HG02885 (cell line): ENCODE measurements at regions not wholly inside any gene's neighbourhood (a gene's known extent, or its start where the extent isn't known, plus 50 kb on each side); places are given as distances from the start of the nearest gene placed in this dataset.

Source experiments
- ATAC-seq: cut with Tn5 transposase; IDR thresholded peaks from one replicate; pipeline ENCODE4 v1.9.1; 2021; ENCODE audit warnings: mild to moderate bottlenecking; ENCODE audit not compliant: unreplicated experiment, poor library complexity

DNA sequence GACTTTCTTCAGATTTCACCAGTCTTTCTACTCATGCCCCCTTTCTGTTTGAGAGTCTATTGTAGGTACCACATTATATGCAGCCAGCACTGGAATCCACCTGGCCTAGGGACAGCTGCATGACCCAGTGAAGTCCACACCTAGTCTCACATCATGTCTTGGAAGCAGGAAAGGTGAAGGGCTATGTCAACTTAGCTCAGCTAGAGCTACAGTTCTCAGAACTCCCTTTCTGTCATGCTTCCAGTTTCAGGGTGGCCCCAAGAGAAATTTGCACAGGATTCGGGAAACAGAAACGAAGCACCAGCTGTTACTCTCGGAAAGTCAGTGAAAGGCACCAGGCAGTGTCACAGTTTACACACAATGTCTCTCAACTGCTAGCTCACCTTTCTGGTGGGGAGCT lies 51.6 kb upstream of the NLRP1 start:
- no peak for ATAC-seq

- no peak for ATAC-seq
These were observed 54.3 kb upstream of the NLRP1 start for GRCh38 chr17:5638596-5638995.

DNA sequence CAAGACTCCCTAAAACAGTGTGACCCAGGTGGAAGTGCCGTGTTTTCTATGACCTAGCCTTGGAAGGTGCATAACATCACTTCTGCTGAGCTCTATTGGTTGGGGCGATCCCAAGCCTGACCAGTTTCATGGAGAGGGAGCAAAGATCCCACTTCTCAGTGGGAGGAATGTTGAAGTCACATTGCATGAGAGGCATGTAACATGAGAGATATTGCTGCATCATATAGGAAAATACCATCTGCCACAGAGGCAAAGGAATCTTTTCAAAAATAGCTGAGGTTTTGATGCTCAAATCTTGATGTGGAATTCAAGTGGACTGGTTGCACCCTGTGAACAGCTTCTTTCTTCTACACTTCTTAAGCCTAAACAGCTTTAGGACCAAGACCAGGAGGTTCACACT lies 56.4 kb upstream of the NLRP1 start:
- no peak for ATAC-seq

DNA sequence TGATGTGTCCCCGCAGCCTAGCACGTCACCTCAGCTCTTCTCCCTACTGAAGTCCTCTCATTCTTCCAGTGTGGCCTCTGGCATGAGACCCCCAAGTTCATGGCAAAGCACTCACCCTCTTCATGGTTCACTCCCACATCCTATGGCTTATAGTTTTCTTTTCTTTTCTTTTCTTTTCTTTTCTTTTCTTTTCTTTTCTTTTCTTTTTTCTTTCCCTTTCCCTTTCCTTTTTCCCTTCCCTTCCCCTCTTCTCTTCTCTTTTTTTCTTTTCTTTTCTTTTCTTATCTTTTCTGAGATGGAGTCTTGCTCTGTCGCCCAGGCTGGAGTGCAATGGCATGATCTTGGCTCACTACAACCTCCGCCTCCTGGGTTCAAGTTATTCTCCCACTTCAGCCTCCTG lies 58.4 kb upstream of the NLRP1 start:
- no peak for ATAC-seq

DNA sequence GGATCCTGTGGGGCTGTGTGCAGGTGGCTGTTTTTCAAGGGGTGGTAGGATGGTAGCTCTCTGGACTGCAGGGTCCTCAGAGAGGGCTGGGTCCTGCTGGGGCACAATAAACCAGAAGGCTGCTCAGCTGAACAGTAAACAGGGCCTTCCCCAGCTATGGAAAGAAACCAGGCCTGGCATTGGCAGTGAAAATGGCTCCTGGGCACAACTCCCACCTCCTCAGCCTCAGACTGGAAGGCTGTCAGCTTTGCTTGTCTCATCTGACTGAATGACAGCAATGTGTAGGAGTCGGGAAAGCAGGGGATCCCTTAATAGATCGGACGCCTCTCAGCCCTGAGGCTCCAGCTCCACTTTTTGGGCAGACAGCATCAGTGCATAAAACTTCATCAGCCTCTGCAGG lies 59.8 kb upstream of the NLRP1 start:
- ATAC-seq = no peak

GRCh38 chr17:5651348-5651747 lies 67.0 kb upstream of the NLRP1 start:
- ATAC-seq = no peak

DNA sequence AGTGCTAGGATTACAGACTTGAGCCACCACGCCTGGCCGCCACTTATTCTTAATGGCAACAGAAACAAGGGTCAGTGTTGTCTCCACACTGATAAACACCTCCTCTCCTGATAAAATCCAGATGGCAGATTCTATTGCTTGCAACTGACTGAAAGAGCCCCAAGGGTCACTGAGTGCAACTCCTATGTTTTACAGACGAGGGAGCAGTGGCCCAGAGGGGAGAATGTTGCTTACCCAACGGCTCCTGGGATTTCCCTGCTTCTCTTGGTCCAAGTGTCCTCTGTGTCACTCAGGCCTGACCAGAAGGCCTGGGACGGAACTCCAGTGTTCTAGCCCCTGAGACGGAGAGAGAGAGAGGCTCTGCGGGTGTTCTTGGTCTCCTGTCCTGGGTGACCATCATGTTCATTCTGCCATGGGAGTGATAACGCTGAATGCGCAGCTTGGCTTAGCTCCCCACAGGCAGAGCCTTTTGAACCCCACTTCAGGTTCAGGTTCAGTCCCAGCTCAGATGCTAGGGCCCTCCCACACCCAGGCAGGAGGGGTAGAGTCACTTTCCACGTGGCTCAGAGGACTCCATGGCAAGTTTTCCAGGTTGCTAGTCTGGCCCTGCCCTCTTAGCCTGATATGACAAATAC lies 77.3 kb upstream of the NLRP1 start:
- no peak for ATAC-seq

- no peak for ATAC-seq
These were observed 78.2 kb upstream of the NLRP1 start for GRCh38 chr17:5662409-5663085.

GRCh38 chr17:5665164-5665563 lies 80.9 kb upstream of the NLRP1 start:
- ATAC-seq = no peak

DNA sequence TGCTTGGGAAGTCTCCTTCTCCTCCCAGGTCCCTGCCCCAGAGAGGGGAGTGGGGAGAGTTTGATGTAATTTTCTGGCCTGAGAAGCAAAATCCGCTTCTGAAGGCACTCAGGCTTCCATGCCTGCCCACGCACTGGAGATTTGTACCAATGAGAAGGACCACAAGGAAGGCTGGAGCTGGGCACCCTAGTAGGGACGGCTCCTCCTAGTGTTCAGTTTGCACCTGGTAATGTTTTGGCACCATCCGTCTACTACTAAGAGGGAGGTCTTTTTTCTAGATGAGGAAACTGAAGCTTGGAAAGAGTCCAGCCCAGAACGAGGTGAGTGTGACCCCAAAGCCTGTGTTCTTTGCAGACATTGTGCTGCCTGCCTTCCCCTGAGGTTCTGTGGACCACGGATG lies 83.6 kb upstream of the NLRP1 start:
- no peak for ATAC-seq

DNA sequence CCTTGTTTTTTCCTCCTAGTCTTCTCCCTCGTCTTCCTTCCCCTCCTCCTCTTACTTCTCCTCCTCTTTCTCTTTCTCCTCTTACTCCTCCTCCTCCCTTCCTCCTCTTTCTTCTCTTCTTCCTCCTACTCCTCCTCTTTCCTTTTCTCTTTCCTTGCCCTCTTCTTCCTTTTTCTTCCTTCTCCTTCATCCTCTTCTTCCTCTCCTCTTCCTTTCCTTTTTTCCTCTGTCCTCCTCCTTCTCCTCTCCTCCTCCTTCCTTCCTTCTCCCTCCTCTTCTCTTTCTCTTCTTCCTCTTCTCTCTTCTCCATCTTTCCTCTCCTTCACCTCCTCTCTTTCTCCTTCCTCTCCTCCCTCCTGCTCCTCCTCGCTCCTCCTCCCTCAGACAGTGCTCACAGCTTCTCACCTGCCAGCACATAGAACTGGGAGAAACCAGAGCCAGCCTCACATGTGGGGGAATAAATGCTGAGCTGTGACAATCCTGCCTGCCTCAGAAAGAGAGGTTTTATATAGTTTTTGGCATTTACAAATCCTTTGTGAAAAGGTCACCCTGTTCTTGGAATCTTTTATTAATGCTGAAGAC lies 84.3 kb upstream of the NLRP1 start:
- ATAC-seq = no peak

DNA sequence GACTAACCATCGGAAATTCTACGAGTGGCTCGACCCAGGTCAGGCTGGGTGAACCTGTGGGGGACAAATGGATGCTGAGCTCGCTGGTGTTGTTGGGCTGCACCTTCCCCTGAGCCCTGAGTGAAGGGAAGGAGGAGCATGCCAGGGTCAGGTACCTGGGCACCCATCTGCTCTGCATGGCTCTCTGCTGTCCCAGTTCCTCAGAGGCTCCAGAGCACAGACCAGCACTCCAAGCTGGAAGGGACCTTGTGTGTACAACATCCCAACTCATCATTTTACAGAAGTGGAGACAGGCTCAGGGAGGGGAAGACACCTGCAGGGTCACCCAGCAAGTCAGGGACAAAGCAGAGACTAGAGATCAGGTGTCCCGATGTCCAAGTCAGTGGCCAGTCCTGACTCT lies 84.9 kb upstream of the NLRP1 start:
- no peak for ATAC-seq

GRCh38 chr17:5672141-5672540 lies 87.8 kb upstream of the NLRP1 start:
- no peak for ATAC-seq

DNA sequence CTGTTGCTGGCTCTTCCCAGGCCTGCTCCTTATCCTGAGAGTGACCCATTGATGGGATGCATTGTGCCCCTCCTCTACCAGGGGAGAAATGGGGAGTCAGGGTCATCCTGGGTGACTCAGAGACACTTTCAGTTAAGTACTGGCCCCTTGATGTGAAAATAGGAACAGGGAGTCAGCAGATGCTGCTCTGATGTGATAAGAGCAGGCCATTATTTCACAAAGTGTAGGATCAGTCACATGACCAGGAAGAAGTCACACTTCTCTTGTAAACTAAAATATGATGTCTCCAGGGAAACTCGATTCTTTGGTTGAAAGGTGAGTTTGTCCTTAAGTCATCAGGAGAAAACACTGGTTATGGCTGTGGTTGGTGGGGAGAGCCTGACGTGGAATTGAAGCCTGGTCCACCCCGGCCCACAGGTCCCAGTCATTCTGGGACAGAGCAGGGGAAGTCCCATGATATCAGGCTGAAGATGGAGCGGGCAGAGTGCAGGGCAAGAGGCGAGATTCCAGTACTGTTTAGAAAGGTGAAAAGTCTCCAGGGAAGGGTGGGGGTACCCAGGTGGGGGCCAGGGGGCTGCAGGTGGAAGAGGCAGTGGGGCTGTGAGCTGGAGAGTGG lies 88.6 kb upstream of the NLRP1 start:
- no peak for ATAC-seq

- no peak for ATAC-seq
These were observed 91.5 kb upstream of the NLRP1 start for GRCh38 chr17:5675625-5676421.

- ATAC-seq = no peak
These were observed 93.3 kb upstream of the NLRP1 start for GRCh38 chr17:5677620-5678019.

DNA sequence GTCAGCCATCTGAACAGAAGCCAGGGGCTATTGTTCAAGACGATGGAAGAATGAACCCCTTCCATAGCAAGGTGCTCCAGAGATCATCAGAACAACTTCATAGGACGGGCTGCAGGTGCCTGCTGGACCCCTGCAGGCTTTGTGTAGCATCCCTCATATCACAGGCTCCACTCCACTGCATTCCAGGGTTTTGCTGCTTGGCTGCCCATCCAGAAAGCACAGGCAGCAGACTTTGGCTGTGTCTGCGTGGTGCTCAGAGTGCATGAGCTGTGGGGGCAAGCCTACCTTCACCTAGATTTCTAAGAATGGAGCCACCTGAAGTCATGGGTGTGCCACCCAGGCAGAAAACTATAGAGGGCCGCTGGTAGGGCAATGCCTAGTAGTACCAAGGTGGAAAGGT lies 93.9 kb upstream of the NLRP1 start:
- ATAC-seq = no peak

DNA sequence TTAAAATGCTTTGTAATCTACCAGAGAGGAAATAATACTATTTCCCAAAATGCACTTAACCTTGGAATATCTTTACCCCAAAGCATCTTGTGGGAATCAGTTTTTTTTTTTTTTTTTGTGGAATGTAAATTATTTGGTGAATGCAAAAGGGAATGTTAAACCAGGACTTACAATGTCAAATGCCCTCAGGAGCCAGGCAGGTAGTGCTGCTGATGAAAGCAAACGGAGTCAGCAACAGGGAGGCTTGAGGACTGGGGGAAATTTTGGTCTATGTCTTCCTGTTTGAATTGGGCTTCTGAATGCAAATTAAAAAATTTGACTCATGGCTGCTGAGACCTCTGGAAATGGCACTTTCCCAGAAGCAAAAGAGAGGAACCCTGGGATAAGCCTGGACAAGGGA lies 96.5 kb upstream of the NLRP1 start:
- ATAC-seq = no peak

- no peak for ATAC-seq
These were observed 98.9 kb upstream of the NLRP1 start for GRCh38 chr17:5683241-5683640.

DNA sequence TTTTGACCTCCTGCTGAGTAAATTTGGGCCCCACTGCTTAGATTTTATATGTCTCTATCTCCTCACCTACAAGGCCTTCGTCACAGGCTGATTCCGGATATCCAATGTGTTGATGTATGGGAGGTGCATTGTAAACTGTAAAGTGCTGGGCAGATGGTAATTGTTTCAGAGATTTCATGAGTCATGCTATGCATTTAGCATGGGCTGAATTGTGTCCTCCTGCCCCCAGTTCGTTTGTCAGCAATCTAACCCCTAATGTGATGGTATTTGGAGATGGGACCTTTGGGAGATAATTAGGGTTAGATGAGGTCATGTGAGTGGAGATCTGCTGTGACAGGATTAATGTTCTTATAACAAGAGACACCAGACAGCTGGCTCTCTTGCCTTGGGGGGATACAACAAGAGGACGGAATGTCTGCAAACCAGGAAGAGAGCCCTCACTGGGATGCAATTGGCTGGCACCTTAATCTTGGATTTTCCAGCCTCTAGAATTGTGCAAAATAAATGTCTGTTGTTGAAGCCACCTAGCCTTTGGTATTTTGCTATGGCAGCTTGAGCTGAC lies 101.8 kb upstream of the NLRP1 start:
- ATAC-seq = no peak

DNA sequence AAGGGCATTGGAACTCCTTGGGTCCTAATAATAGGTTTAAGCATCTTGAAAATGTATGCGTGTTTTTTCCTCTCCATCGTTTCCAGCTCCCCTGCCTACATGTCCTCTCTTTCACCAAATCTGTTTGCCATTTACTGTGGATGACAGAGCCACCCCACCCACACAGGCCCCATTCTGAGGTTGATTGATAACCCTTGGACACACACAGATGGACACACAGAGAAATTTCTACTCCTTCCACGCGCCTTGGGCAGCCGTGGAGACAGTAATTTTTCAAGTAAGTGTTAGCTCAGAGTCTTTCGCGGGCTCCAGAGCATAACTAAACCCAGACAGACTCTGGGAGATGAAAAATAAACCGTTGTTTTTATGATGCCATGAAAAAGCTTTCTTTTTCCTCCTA lies 103.3 kb upstream of the NLRP1 start:
- no peak for ATAC-seq
